HCT116 (cell line): ENCODE measurements at regions not wholly inside any gene's neighbourhood (a gene's known extent, or its start where the extent isn't known, plus 50 kb on each side); places are given as distances from the start of the nearest gene placed in this dataset.

ENCODE experiments used
- ATAC-seq: fragments of 200-7000 bp; cut with Tn5 transposase; 2 replicates; pipeline ENCODE4 v1.9.1; 2020; ENCODE audit warnings: mild to moderate bottlenecking, moderate library complexity
- BruUV-seq: library from RNA; stranded (reverse); fragments of 400-500 nt; replicated peaks from 2 replicates; lab custom pipeline; 2021; lab: Mats Ljungman, UMichigan
- CTCF ChIA-PET: fragments of 300-600 bp; sonication (Branson Sonifier 250); formaldehyde crosslinking; loops from one replicate; lab custom pipeline; 2021; ENCODE audit warnings: antibody characterized with exemption; lab: Charles Lee
- POLR2A ChIA-PET: fragments of 300-600, 350-600 bp; sonication (Branson Sonifier 250); formaldehyde crosslinking; loops from one replicate; lab custom pipeline; 2021; ENCODE audit warnings: antibody characterized with exemption; lab: Charles Lee
- RAD21 ChIA-PET, 2 experiments: fragments of 300-600 bp; sonication (Branson Sonifier 250); formaldehyde crosslinking; loops; one replicate each; lab custom pipeline; 2023; ENCODE audit warnings: low total read pairs in 2 of 2; ENCODE audit not compliant: uncharacterized antibody in 2 of 2, unreplicated experiment in 2 of 2, low non-redundant PET in 1 of 2; lab: Charles Lee
- DNase-seq: peaks from one replicate; pipeline ENCODE4 v3.0.0-alpha.2; 2010; ENCODE audit warnings: low read depth, low spot score
- H2AFZ ChIP-seq: fragments of 200-600 bp; shearing (Covaris generic), sonication (generic); 2 replicates; pipeline ENCODE4 v1.6.1; 2017; ENCODE audit warnings: low read depth, mixed run types, mixed read lengths, antibody characterized with exemption, low read length; ENCODE audit not compliant: poor library complexity, severe bottlenecking
- H3K27ac ChIP-seq: 2 replicates; pipeline ENCODE4 v1.5.1; 2012; ENCODE audit warnings: low read depth, low read length
- H3K27me3 ChIP-seq: fragments of 200-600 bp; sonication (generic); 2 replicates; pipeline ENCODE4 v1.6.1; 2016; ENCODE audit warnings: mixed run types, low read length, mixed read lengths; ENCODE audit not compliant: insufficient read depth
- H3K36me3 ChIP-seq, 2 experiments: fragments of 200-500 bp in 1 of 2; fragments of 200-600 bp in 1 of 2; sonication (Bioruptor generic) in 1 of 2; sonication (generic) in 1 of 2; 2 replicates each; pipeline versions ENCODE4 v1.5.1 to v1.6.1; 2014 to 2016; ENCODE audit warnings: low read length in 2 of 2, inconsistent platforms in 1 of 2, mixed read lengths in 1 of 2, mixed run types in 1 of 2; ENCODE audit not compliant: insufficient read depth in 2 of 2, control insufficient read depth in 1 of 2
- H3K4me1 ChIP-seq, 2 experiments: fragments of 200-600 bp in 1 of 2; sonication (generic) in 1 of 2; 2 replicates each; pipeline versions ENCODE4 v1.5.1 to v1.6.1; 2012 to 2017; ENCODE audit warnings: low read length in 2 of 2, inconsistent platforms in 1 of 2, mild to moderate bottlenecking in 1 of 2, mixed read lengths in 1 of 2, mixed run types in 1 of 2, moderate library complexity in 1 of 2; ENCODE audit not compliant: insufficient read depth in 2 of 2, control insufficient read depth in 1 of 2
- H3K4me2 ChIP-seq: fragments of 200-600 bp; sonication (generic); 2 replicates; pipeline ENCODE4 v1.6.1; 2017; ENCODE audit warnings: mixed run types, low read length, mixed read lengths
- H3K4me3 ChIP-seq, 2 experiments: fragments of 200-600 bp in 1 of 2; sonication (generic) in 1 of 2; replicated peaks in 1 of 2; 2 replicates each; pipeline ENCODE4 v1.5.1; 2011 to 2016; ENCODE audit warnings: low read length in 2 of 2, control low read depth in 1 of 2, low read depth in 1 of 2, mild to moderate bottlenecking in 1 of 2, mixed read lengths in 1 of 2, mixed run types in 1 of 2
- H3K79me2 ChIP-seq: fragments of 200-600 bp; sonication (generic); 2 replicates; pipeline ENCODE4 v1.6.1; 2017; ENCODE audit warnings: mild to moderate bottlenecking, mixed run types, low read length, moderate library complexity, mixed read lengths; ENCODE audit not compliant: insufficient read depth
- H3K9ac ChIP-seq: fragments of 200-600 bp; sonication (generic); 2 replicates; pipeline ENCODE4 v1.6.1; 2016; ENCODE audit warnings: low read length, mixed read lengths
- H3K9me2 ChIP-seq: fragments of 200-600 bp; sonication (generic), shearing (Covaris generic); 2 replicates; pipeline ENCODE4 v1.6.1; 2017; ENCODE audit warnings: mixed run types, mild to moderate bottlenecking, moderate library complexity; ENCODE audit not compliant: insufficient read depth
- H3K9me3 ChIP-seq, 2 experiments: fragments of 200-500 bp in 1 of 2; fragments of 200-600 bp in 1 of 2; sonication (Bioruptor generic) in 1 of 2; sonication (generic) in 1 of 2; 2 replicates each; pipeline ENCODE4 v1.6.1; 2014 to 2017; ENCODE audit warnings: low read length in 2 of 2, mixed read lengths in 2 of 2, inconsistent platforms in 1 of 2, low read depth in 1 of 2, mild to moderate bottlenecking in 1 of 2, mixed run types in 1 of 2, moderate library complexity in 1 of 2; ENCODE audit not compliant: control insufficient read depth in 1 of 2, insufficient read depth in 1 of 2
- H4K20me1 ChIP-seq: fragments of 200-600 bp; sonication (generic), shearing (Covaris generic); 2 replicates; pipeline ENCODE4 v1.6.1; 2017; ENCODE audit warnings: mixed run types, mild to moderate bottlenecking, moderate library complexity; ENCODE audit not compliant: insufficient read depth
- CBX3 ChIP-seq: IDR thresholded peaks from 2 replicates; pipeline ENCODE4 v1.6.1; 2012; ENCODE audit warnings: low read depth
- CTCF ChIP-seq, 3 experiments: fragments of 200-600 bp in 1 of 3; sonication (generic) in 1 of 3; IDR thresholded peaks in 2 of 3; conservative IDR thresholded peaks in 1 of 3; 2 replicates each; pipeline ENCODE4 v1.5.1; 2012 to 2017; ENCODE audit warnings: low read depth in 2 of 3, low read length in 2 of 3, antibody characterized with exemption in 1 of 3, borderline replicate concordance in 1 of 3, control low read depth in 1 of 3, mild to moderate bottlenecking in 1 of 3, mixed read lengths in 1 of 3, mixed run types in 1 of 3, moderate library complexity in 1 of 3; ENCODE audit not compliant: insufficient read depth in 1 of 3
- EGR1 ChIP-seq: IDR thresholded peaks from 2 replicates; pipeline ENCODE4 v1.6.1; 2012; ENCODE audit warnings: low read depth
- ELF1 ChIP-seq: IDR thresholded peaks from 2 replicates; pipeline ENCODE4 v1.6.1; 2012; ENCODE audit warnings: low read depth, borderline replicate concordance
- EZH2phosphoT487 ChIP-seq: fragments of 200-600 bp; IDR thresholded peaks from 2 replicates; pipeline ENCODE4 v1.6.1; 2018; ENCODE audit warnings: antibody characterized with exemption, borderline replicate concordance
- JUND ChIP-seq: IDR thresholded peaks from 2 replicates; pipeline ENCODE4 v1.6.1; 2012
- MAX ChIP-seq: IDR thresholded peaks from 2 replicates; pipeline ENCODE4 v1.6.1; 2012
- POLR2AphosphoS5 ChIP-seq: IDR thresholded peaks from 2 replicates; pipeline ENCODE4 v1.6.1; 2011; ENCODE audit warnings: mild to moderate bottlenecking, low read depth, low read length, moderate library complexity
- RAD21 ChIP-seq: IDR thresholded peaks from 2 replicates; pipeline ENCODE4 v1.6.1; 2012; ENCODE audit warnings: low read depth, mild to moderate bottlenecking
- REST ChIP-seq: IDR thresholded peaks from 2 replicates; pipeline ENCODE4 v1.6.1; 2012; ENCODE audit warnings: low read depth
- SIN3A ChIP-seq: IDR thresholded peaks from 2 replicates; pipeline ENCODE4 v1.6.1; 2012; ENCODE audit warnings: low read depth
- SP1 ChIP-seq: IDR thresholded peaks from 2 replicates; pipeline ENCODE4 v1.6.1; 2012; ENCODE audit warnings: low read depth
- SRF ChIP-seq: IDR thresholded peaks from 2 replicates; pipeline ENCODE4 v1.6.1; 2012; ENCODE audit warnings: low read depth
- ZFX ChIP-seq: fragments of 450-650 bp; IDR thresholded peaks from 2 replicates; pipeline ENCODE4 v1.6.1; 2017
- ZNF274 ChIP-seq: fragments of 200-500 bp; sonication (Bioruptor generic); IDR thresholded peaks from 2 replicates; pipeline ENCODE4 v1.6.1; 2014; ENCODE audit warnings: mild to moderate bottlenecking, low read depth, low read length, inconsistent platforms
- intact Hi-C: fragments of 100-400 bp; cut with micrococcal nuclease; formaldehyde crosslinking; loops from 2 replicates; pipeline ENCODE4 v1.10.0; 2022

GRCh38 chr10:126776168-126776567 is 105.7 kb upstream of the C10orf90 start (continued):
- TF ChIP-seq REST (no peak), POLR2AphosphoS5 (no peak), JUND (no peak), EGR1 (no peak)
- TF ChIP-seq, all 23 proteins: peak for 0

- TF ChIP-seq ELF1 (no peak), JUND (no peak), CTCF (IDR thresholded peaks at IDR 0.05 in 2 of 3, conservative IDR thresholded peaks at IDR 0.05 in 1 of 3; ENCODE audit: borderline replicate concordance in 1 of 3, insufficient read depth in 1 of 3, low read depth in 2 of 3, low read length in 2 of 3) (no peak), ZFX (no peak), SP1 (no peak), ZNF274 (no peak), POLR2AphosphoS5 (no peak), CBX3 (no peak), MAX (no peak), EZH2phosphoT487 (no peak), SRF (no peak), SIN3A (no peak), RAD21 (no peak), EGR1 (no peak)
- Histone ChIP-seq H2AFZ (no peak overlapping the region), H3K36me3 (no peaks in the 10 kb centered on the region), H3K9me2 (no peaks in the 10 kb centered on the region), H3K4me3 (no peak overlapping the region), H3K9me3 (no peaks in the 10 kb centered on the region), H4K20me1 (no peaks in the 10 kb centered on the region), H3K4me1 (no peaks in the 10 kb centered on the region), H3K27me3 (peaks cover 12% of the 10 kb centered on the region; the same call in 1 of the 2 replicates), H3K79me2 (no peaks in the 10 kb centered on the region), H3K9ac (no peak overlapping the region), H3K4me2 (no peak overlapping the region), H3K27ac (no peak overlapping the region)
- no TSS peak for BruUV-seq
- RAD21 ChIA-PET = no interaction called here
- CTCF ChIA-PET = no interaction called here
- ATAC-seq (no peak), DNase-seq (no peak)
- POLR2A ChIA-PET = no interaction called here
- intact Hi-C loops = no loop called here
Measured at GRCh38 chr10:126777714-126778113, 107.2 kb upstream of the C10orf90 start.
